MM.1S (cell line): ENCODE measurements at regions not wholly inside any gene's neighbourhood (a gene's known extent, or its start where the extent isn't known, plus 50 kb on each side); places are given as distances from the start of the nearest gene placed in this dataset.

Experiments used
- DNase-seq: peaks from one replicate; pipeline ENCODE4 v3.0.0-alpha.2; 2015
- H2AFZ ChIP-seq: fragments of 300-600 bp; sonication (generic); 2 replicates; pipeline ENCODE4 v1.6.0; 2016; ENCODE audit warnings: antibody characterized with exemption, low read length
- H3F3A ChIP-seq: fragments of 300-600 bp; sonication (generic); 2 replicates; pipeline ENCODE4 v1.6.1; 2016; ENCODE audit warnings: mild to moderate bottlenecking, antibody characterized with exemption, low read length, moderate library complexity, mixed read lengths; ENCODE audit not compliant: insufficient read depth
- H3K27ac ChIP-seq: fragments of 300-600 bp; sonication (generic); 2 replicates; pipeline ENCODE4 v1.5.1; 2016; ENCODE audit warnings: mild to moderate bottlenecking, low read length
- H3K27me3 ChIP-seq: fragments of 300-600 bp; sonication (generic); replicated peaks from 2 replicates; pipeline ENCODE4 v1.6.0; 2016; ENCODE audit warnings: low read length; ENCODE audit not compliant: insufficient read depth
- H3K36me3 ChIP-seq: fragments of 300-600 bp; sonication (generic); replicated peaks from 2 replicates; pipeline ENCODE4 v1.6.1; 2016; ENCODE audit warnings: mild to moderate bottlenecking, low read length, mixed read lengths; ENCODE audit not compliant: insufficient read depth
- H3K4me1 ChIP-seq: fragments of 300-600 bp; sonication (generic); 2 replicates; pipeline ENCODE4 v1.6.1; 2016; ENCODE audit warnings: low read length, mixed read lengths
- H3K4me2 ChIP-seq: fragments of 300-600 bp; sonication (generic); 2 replicates; pipeline ENCODE4 v1.6.0; 2016; ENCODE audit warnings: low read depth, low read length
- H3K4me3 ChIP-seq: fragments of 300-600 bp; sonication (generic); 2 replicates; pipeline ENCODE4 v1.5.1; 2016; ENCODE audit warnings: low read length, mixed read lengths
- H3K79me2 ChIP-seq: fragments of 300-600 bp; sonication (generic); 2 replicates; pipeline ENCODE4 v1.6.1; 2016; ENCODE audit warnings: mixed run types, low read length, mixed read lengths
- H3K9ac ChIP-seq: fragments of 300-600 bp; sonication (generic); 2 replicates; pipeline ENCODE4 v1.6.1; 2016; ENCODE audit warnings: low read length, mixed read lengths
- H3K9me2 ChIP-seq: fragments of 300-600 bp; sonication (generic); replicated peaks from 2 replicates; pipeline ENCODE4 v1.6.1; 2016; ENCODE audit warnings: mild to moderate bottlenecking, low read length, mixed read lengths; ENCODE audit not compliant: insufficient read depth
- H3K9me3 ChIP-seq: fragments of 300-600 bp; sonication (generic); replicated peaks from 2 replicates; pipeline ENCODE4 v1.6.1; 2016; ENCODE audit warnings: mild to moderate bottlenecking, low read length, mixed read lengths; ENCODE audit not compliant: insufficient read depth
- H4K20me1 ChIP-seq: fragments of 300-600 bp; sonication (generic); 2 replicates; pipeline ENCODE4 v1.6.1; 2016; ENCODE audit warnings: mild to moderate bottlenecking, low read length, moderate library complexity, mixed read lengths; ENCODE audit not compliant: insufficient read depth
- EZH2 ChIP-seq: fragments of 300-600 bp; sonication (generic); optimal IDR thresholded peaks from 2 replicates; pipeline ENCODE3; 2017; ENCODE audit warnings: low read depth, mild to moderate bottlenecking, antibody characterized with exemption, low read length, mixed read lengths
- EZH2phosphoT487 ChIP-seq: fragments of 300-600 bp; sonication (generic); IDR thresholded peaks from 2 replicates; pipeline ENCODE4 v1.6.1; 2018; ENCODE audit warnings: antibody characterized with exemption, low read length
- TF ChIP-seq, protein P1 (sequence below): fragments of 300-600 bp; sonication (generic); IDR thresholded peaks from 2 replicates; pipeline ENCODE4 v1.5.1; 2016; ENCODE audit warnings: antibody characterized with exemption, low read length, mixed read lengths

- Histone ChIP-seq H3K4me3 (no peak overlapping the region), H3K4me2 (no peak overlapping the region), H3K9me3 (no peaks in the 10 kb centered on the region), H3K4me1 (no peaks in the 10 kb centered on the region), H3K9me2 (no peaks in the 10 kb centered on the region), H2AFZ (no peak overlapping the region), H3K36me3 (no peaks in the 10 kb centered on the region), H4K20me1 (no peaks in the 10 kb centered on the region), H3K27me3 (peaks cover 71% of the 10 kb centered on the region), H3K27ac (no peak overlapping the region), H3F3A (no peaks in the 10 kb centered on the region), H3K9ac (no peak overlapping the region), H3K79me2 (no peaks in the 10 kb centered on the region)
- DNase-seq: no peak
- TF ChIP-seq, protein P1, sequence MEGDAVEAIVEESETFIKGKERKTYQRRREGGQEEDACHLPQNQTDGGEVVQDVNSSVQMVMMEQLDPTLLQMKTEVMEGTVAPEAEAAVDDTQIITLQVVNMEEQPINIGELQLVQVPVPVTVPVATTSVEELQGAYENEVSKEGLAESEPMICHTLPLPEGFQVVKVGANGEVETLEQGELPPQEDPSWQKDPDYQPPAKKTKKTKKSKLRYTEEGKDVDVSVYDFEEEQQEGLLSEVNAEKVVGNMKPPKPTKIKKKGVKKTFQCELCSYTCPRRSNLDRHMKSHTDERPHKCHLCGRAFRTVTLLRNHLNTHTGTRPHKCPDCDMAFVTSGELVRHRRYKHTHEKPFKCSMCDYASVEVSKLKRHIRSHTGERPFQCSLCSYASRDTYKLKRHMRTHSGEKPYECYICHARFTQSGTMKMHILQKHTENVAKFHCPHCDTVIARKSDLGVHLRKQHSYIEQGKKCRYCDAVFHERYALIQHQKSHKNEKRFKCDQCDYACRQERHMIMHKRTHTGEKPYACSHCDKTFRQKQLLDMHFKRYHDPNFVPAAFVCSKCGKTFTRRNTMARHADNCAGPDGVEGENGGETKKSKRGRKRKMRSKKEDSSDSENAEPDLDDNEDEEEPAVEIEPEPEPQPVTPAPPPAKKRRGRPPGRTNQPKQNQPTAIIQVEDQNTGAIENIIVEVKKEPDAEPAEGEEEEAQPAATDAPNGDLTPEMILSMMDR: no peak
- TF ChIP-seq EZH2 (no peak), EZH2phosphoT487 (no peak)
Measured at GRCh38 chr7:156121434-156121833, 309.2 kb upstream of the SHH start.

DNA sequence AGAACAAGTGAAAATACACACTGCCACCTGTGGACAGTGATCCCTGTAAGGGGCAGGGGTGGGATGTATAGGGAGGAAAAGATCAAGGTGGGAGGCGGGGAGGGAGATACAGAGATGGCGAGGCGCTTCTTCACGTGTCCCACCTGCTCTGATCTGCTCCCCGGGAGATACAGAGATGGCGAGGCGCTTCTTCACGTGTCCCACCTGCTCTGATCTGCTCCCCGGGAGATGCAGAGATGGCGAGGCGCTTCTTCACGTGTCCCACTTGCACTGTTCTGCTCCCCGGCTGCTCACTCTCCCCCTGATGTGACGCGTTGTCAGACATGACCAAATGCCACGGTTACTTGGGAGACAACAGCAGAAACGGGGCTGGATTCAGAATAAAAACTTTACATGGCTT is 308.3 kb upstream of the SHH start:
- H3K9me3 ChIP-seq: no peaks in the 10 kb centered on the region
- DNase-seq: no peak
- no peak overlapping the region for H3K27ac ChIP-seq
- H3K9me2 ChIP-seq: no peaks in the 10 kb centered on the region
- no peak overlapping the region for H2AFZ ChIP-seq
- H3K4me2 ChIP-seq: no peak overlapping the region
- H3K9ac ChIP-seq: no peak overlapping the region
- H3K27me3 ChIP-seq: peaks cover 63% of the 10 kb centered on the region
- TF ChIP-seq EZH2phosphoT487 (no peak), EZH2 (no peak)
- TF ChIP-seq, protein P1: no peak
- no peak overlapping the region for H3K4me3 ChIP-seq
- H4K20me1 ChIP-seq: no peaks in the 10 kb centered on the region
- H3K4me1 ChIP-seq: no peaks in the 10 kb centered on the region
- H3F3A ChIP-seq: no peaks in the 10 kb centered on the region
- no peaks in the 10 kb centered on the region for H3K36me3 ChIP-seq
- no peaks in the 10 kb centered on the region for H3K79me2 ChIP-seq

DNA sequence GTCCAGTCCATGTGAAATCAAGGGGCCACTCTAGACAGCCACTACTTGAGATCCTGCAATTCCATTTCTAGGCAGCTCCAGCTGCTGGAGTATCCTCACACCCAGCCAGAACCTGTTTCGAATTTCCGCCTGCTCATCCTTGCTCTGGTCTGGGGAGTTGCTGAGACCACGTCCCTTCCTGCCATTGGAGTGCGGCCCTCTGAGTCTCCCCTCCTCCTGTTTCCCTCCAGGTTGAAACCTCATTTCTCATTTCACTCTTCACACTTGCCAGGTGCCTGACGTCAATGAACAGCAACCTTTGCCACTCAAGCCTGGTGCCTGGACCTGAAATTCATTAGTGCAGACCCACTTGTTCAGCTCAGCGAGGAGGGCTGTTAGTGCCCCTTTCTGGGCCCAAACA is 307.5 kb upstream of the SHH start:
- no peak overlapping the region for H3K4me3 ChIP-seq
- H4K20me1 ChIP-seq: no peaks in the 10 kb centered on the region
- no peak overlapping the region for H3K9ac ChIP-seq
- H3F3A ChIP-seq: no peaks in the 10 kb centered on the region
- no peak for DNase-seq
- H3K36me3 ChIP-seq: no peaks in the 10 kb centered on the region
- H3K4me2 ChIP-seq: no peak overlapping the region
- H3K79me2 ChIP-seq: no peaks in the 10 kb centered on the region
- H2AFZ ChIP-seq: no peak overlapping the region
- H3K27ac ChIP-seq: no peak overlapping the region
- peaks cover 55% of the 10 kb centered on the region for H3K27me3 ChIP-seq
- no peaks in the 10 kb centered on the region for H3K9me3 ChIP-seq
- no peaks in the 10 kb centered on the region for H3K4me1 ChIP-seq
- TF ChIP-seq EZH2phosphoT487 (no peak), EZH2 (no peak)
- TF ChIP-seq, protein P1: no peak
- H3K9me2 ChIP-seq: no peaks in the 10 kb centered on the region

- H3K4me2 ChIP-seq: no peak overlapping the region
- no peak overlapping the region for H2AFZ ChIP-seq
- H3K9me3 ChIP-seq: no peaks in the 10 kb centered on the region
- TF ChIP-seq EZH2phosphoT487: no peak
- TF ChIP-seq EZH2: no peak
- TF ChIP-seq, protein P1: no peak
- DNase-seq: no peak
- H3K36me3 ChIP-seq: no peaks in the 10 kb centered on the region
- H3K27ac ChIP-seq: no peak overlapping the region
- no peaks in the 10 kb centered on the region for H4K20me1 ChIP-seq
- no peaks in the 10 kb centered on the region for H3K4me1 ChIP-seq
- H3K79me2 ChIP-seq: no peaks in the 10 kb centered on the region
- H3K9ac ChIP-seq: no peak overlapping the region
- H3F3A ChIP-seq: no peaks in the 10 kb centered on the region
- no peak overlapping the region for H3K4me3 ChIP-seq
- no peaks in the 10 kb centered on the region for H3K9me2 ChIP-seq
- peaks cover 40% of the 10 kb centered on the region for H3K27me3 ChIP-seq
Measured at GRCh38 chr7:156118248-156118645, 306.0 kb upstream of the SHH start.
